ENCODE measurements at regions not wholly inside any gene's neighbourhood (a gene's known extent, or its start where the extent isn't known, plus 50 kb on each side); places are given as distances from the start of the nearest gene placed in this dataset.

DNA sequence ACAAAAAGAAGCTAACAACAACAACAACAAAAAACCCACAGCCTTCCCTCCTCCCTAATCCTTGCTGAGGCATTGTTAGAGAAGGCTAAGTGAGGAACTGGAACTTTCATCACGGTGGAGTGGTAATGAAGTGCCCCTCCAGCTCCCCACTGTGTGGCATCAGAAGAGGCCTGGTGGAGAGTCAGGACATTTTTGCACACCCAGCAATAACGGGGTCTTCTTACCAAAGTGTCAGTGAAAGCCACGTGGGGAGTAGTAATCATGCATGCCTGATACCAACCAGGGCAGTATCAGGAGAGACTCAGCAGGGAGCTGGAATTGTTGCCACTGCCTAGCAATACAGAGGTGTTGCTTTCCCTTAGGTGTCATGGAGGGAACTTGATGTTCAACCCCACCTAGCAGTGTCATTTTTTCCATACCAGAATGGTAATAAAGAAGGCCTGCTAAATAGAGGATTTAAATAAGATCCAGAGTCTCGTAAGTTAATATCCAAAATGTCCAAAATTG lies 299.7 kb upstream of the RGS6 start:
- peaks cover 41% of the 10 kb centered on the region for H3K36me3 Mint-ChIP-seq (ENCODE audit: low read depth)
- no peaks in the 10 kb centered on the region for H3K27me3 Mint-ChIP-seq (ENCODE audit: low read depth)
- no peaks in the 10 kb centered on the region for H3K4me1 Mint-ChIP-seq (ENCODE audit: low read depth)
- H3K27ac Mint-ChIP-seq = no peak overlapping the region
- CTCF ChIA-PET = no interaction called here
- no peak for DNase-seq
- intact Hi-C loops (cut with micrococcal nuclease) = no loop called here
- H3K4me3 Mint-ChIP-seq = no peak overlapping the region
- peaks cover 5% of the 10 kb centered on the region for H3K9me3 Mint-ChIP-seq

- peaks cover 7% of the 10 kb centered on the region for H3K9me3 Mint-ChIP-seq
- intact Hi-C loops (cut with micrococcal nuclease) = no loop called here
- no peak overlapping the region for H3K4me3 Mint-ChIP-seq
- no peaks in the 10 kb centered on the region for H3K4me1 Mint-ChIP-seq (ENCODE audit: low read depth)
- H3K27me3 Mint-ChIP-seq (ENCODE audit: low read depth) = no peaks in the 10 kb centered on the region
- CTCF ChIA-PET = no interaction called here
- H3K27ac Mint-ChIP-seq = no peak overlapping the region
- H3K36me3 Mint-ChIP-seq (ENCODE audit: low read depth) = peaks cover 34% of the 10 kb centered on the region
- no peak for DNase-seq
Measured at GRCh38 chr14:71636076-71636475, 296.2 kb upstream of the RGS6 start.

- Mint-ChIP-seq H3K4me3 (no peak overlapping the region), H3K36me3 (ENCODE audit: low read depth) (peaks cover 35% of the 10 kb centered on the region), H3K27me3 (ENCODE audit: low read depth) (no peaks in the 10 kb centered on the region), H3K9me3 (peaks cover 8% of the 10 kb centered on the region), H3K27ac (no peak overlapping the region), H3K4me1 (ENCODE audit: low read depth) (no peaks in the 10 kb centered on the region)
- CTCF ChIA-PET = no interaction called here
- DNase-seq = no peak
- intact Hi-C loops (cut with micrococcal nuclease) = no loop called here
Measured at GRCh38 chr14:71636820-71637471, 295.3 kb upstream of the RGS6 start.

GRCh38 chr14:71638523-71639196 lies 293.6 kb upstream of the RGS6 start:
- CTCF ChIA-PET = no interaction called here
- H3K27me3 Mint-ChIP-seq (ENCODE audit: low read depth) = no peaks in the 10 kb centered on the region
- no peak for DNase-seq
- H3K9me3 Mint-ChIP-seq = peaks cover 15% of the 10 kb centered on the region
- intact Hi-C loops (cut with micrococcal nuclease) = no loop called here
- no peak overlapping the region for H3K4me3 Mint-ChIP-seq
- no peaks in the 10 kb centered on the region for H3K4me1 Mint-ChIP-seq (ENCODE audit: low read depth)
- H3K36me3 Mint-ChIP-seq (ENCODE audit: low read depth) = peaks cover 36% of the 10 kb centered on the region
- no peak overlapping the region for H3K27ac Mint-ChIP-seq

- H3K36me3 Mint-ChIP-seq (ENCODE audit: low read depth) = peaks cover 21% of the 10 kb centered on the region
- intact Hi-C loops (cut with micrococcal nuclease) = no loop called here
- no peaks in the 10 kb centered on the region for H3K4me1 Mint-ChIP-seq (ENCODE audit: low read depth)
- CTCF ChIA-PET = no interaction called here
- no peaks in the 10 kb centered on the region for H3K27me3 Mint-ChIP-seq (ENCODE audit: low read depth)
- DNase-seq = no peak
- no peak overlapping the region for H3K4me3 Mint-ChIP-seq
- H3K27ac Mint-ChIP-seq = no peak overlapping the region
- peaks cover 15% of the 10 kb centered on the region for H3K9me3 Mint-ChIP-seq
Measured at GRCh38 chr14:71642715-71643114, 289.5 kb upstream of the RGS6 start.

DNA sequence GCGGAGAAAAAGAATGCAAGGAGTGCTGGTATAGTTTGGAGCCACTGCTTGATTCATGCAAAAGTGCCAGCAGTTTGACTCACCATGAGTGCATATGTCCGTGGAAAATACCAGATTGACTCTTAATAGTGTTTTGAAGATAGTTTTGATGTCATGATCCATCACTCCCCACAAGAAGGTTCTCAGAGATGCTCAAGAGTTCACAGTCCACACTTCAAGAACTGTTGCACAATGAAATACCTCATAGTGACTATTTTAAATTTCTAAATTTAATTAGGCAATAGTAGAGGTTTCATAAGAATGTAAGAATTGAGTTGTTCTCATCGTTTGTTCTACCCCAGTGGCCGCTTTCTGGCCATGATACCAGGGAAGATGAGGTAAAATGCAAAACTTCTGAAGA lies 286.6 kb upstream of the RGS6 start:
- Mint-ChIP-seq H3K27me3 (ENCODE audit: low read depth) (no peaks in the 10 kb centered on the region), H3K4me3 (no peak overlapping the region), H3K27ac (no peak overlapping the region), H3K4me1 (ENCODE audit: low read depth) (no peaks in the 10 kb centered on the region), H3K36me3 (ENCODE audit: low read depth) (peaks cover 30% of the 10 kb centered on the region), H3K9me3 (peaks cover 19% of the 10 kb centered on the region)
- CTCF ChIA-PET = no interaction called here
- no peak for DNase-seq
- intact Hi-C loops (cut with micrococcal nuclease) = no loop called here

GRCh38 chr14:71646518-71646917 lies 285.7 kb upstream of the RGS6 start:
- intact Hi-C loops (cut with micrococcal nuclease) = no loop called here
- Mint-ChIP-seq H3K27ac (no peak overlapping the region), H3K4me1 (ENCODE audit: low read depth) (no peaks in the 10 kb centered on the region), H3K27me3 (ENCODE audit: low read depth) (no peaks in the 10 kb centered on the region), H3K4me3 (no peak overlapping the region), H3K9me3 (peaks cover 17% of the 10 kb centered on the region), H3K36me3 (ENCODE audit: low read depth) (peaks cover 37% of the 10 kb centered on the region)
- DNase-seq = no peak
- CTCF ChIA-PET = interaction anchor here (0.5 kb wide), 1 partner anchor 76 kb away, joined by 3 read pairs; no protein-coding TSS in a partner anchor

DNA sequence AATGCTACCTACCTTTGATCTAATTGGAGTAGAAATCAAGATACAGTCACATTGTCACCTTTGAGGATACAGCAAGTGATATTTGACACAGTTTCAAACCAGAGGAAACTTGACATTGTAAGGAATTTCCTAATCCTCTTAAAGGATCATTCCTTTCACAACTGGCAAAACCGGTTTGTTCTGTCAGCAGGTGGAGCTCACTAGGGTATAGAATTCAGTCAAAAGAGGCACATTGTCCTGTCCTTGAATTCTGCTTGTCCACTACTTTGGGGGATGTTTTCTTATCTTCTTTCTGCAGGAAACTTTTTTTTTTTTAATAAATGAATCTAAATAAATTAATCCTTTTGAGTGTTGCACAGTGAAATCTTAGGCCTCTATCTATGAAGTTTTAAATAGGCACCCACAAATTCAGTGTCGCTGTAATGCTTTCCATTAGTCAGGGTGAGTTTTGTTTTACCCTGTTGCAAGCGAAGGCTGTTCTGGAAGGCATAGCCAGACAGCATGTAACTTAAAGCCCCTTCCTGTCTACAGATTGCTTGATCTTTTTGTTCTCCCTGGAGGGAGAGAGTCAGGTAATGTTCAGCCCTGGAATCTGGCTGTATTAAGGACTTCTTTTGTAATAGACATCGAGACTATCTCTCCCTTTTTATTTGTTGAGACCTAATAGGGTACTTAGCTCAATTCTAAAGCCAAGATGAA lies 285.0 kb upstream of the RGS6 start:
- H3K27ac Mint-ChIP-seq = no peak overlapping the region
- no peak for DNase-seq
- peaks cover 17% of the 10 kb centered on the region for H3K9me3 Mint-ChIP-seq
- no peaks in the 10 kb centered on the region for H3K4me1 Mint-ChIP-seq (ENCODE audit: low read depth)
- CTCF ChIA-PET = no interaction called here
- no peaks in the 10 kb centered on the region for H3K27me3 Mint-ChIP-seq (ENCODE audit: low read depth)
- peaks cover 39% of the 10 kb centered on the region for H3K36me3 Mint-ChIP-seq (ENCODE audit: low read depth)
- no peak overlapping the region for H3K4me3 Mint-ChIP-seq
- intact Hi-C loops (cut with micrococcal nuclease) = no loop called here

- H3K36me3 Mint-ChIP-seq (ENCODE audit: low read depth) = peaks cover 46% of the 10 kb centered on the region
- H3K27me3 Mint-ChIP-seq (ENCODE audit: low read depth) = no peaks in the 10 kb centered on the region
- peaks cover 19% of the 10 kb centered on the region for H3K9me3 Mint-ChIP-seq
- no peak overlapping the region for H3K4me3 Mint-ChIP-seq
- CTCF ChIA-PET = interaction anchor here (0.6 kb wide), 1 partner anchor 49 kb away, joined by 3 read pairs; no protein-coding TSS in a partner anchor
- no peak for DNase-seq
- no peaks in the 10 kb centered on the region for H3K4me1 Mint-ChIP-seq (ENCODE audit: low read depth)
- no peak overlapping the region for H3K27ac Mint-ChIP-seq
- intact Hi-C loops (cut with micrococcal nuclease) = no loop called here
Measured at GRCh38 chr14:71648725-71649124, 283.5 kb upstream of the RGS6 start.

GRCh38 chr14:71650187-71650755 lies 282.0 kb upstream of the RGS6 start:
- H3K4me3 Mint-ChIP-seq = no peak overlapping the region
- H3K9me3 Mint-ChIP-seq = peaks cover 19% of the 10 kb centered on the region
- H3K27ac Mint-ChIP-seq = no peak overlapping the region
- no peaks in the 10 kb centered on the region for H3K4me1 Mint-ChIP-seq (ENCODE audit: low read depth)
- H3K36me3 Mint-ChIP-seq (ENCODE audit: low read depth) = peaks cover 54% of the 10 kb centered on the region
- no peak for DNase-seq
- CTCF ChIA-PET = no interaction called here
- no peaks in the 10 kb centered on the region for H3K27me3 Mint-ChIP-seq (ENCODE audit: low read depth)
- intact Hi-C loops (cut with micrococcal nuclease) = no loop called here

DNA sequence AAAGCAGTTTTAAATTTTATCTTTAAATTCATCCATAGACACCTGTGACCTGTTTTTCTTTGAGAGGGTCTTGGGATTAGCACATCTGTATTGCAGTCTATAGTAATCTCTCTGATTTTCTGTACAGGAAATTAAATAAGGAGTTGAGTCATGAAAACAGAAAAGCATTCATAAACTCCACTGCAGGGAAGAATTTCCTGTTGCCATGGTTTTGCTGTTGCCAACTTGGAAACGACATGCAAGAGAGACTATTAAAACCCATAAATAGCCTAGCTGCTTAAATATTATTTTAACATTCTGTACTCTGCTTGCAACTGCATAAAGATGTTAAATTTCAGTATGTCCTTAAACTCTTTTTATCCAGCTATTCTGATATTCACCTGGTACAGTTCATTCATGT lies 281.0 kb upstream of the RGS6 start:
- Mint-ChIP-seq H3K9me3 (peaks cover 19% of the 10 kb centered on the region), H3K4me3 (no peak overlapping the region), H3K4me1 (ENCODE audit: low read depth) (no peaks in the 10 kb centered on the region), H3K27ac (no peak overlapping the region), H3K27me3 (ENCODE audit: low read depth) (no peaks in the 10 kb centered on the region), H3K36me3 (ENCODE audit: low read depth) (peaks cover 56% of the 10 kb centered on the region)
- intact Hi-C loops (cut with micrococcal nuclease) = no loop called here
- DNase-seq = no peak
- CTCF ChIA-PET = no interaction called here

- Mint-ChIP-seq H3K9me3 (peaks cover 19% of the 10 kb centered on the region), H3K27ac (no peak overlapping the region), H3K4me1 (ENCODE audit: low read depth) (no peaks in the 10 kb centered on the region), H3K36me3 (ENCODE audit: low read depth) (peaks cover 55% of the 10 kb centered on the region), H3K27me3 (ENCODE audit: low read depth) (no peaks in the 10 kb centered on the region), H3K4me3 (no peak overlapping the region)
- CTCF ChIA-PET = interaction anchor here (0.6 kb wide), 1 partner anchor 66 kb away, joined by 5 read pairs; no protein-coding TSS in a partner anchor
- intact Hi-C loops (cut with micrococcal nuclease) = no loop called here
- DNase-seq = no peak
Measured at GRCh38 chr14:71652368-71652767, 279.9 kb upstream of the RGS6 start.
